Fibroblast of gingiva (primary cell): ENCODE measurements at regions not wholly inside any gene's neighbourhood (a gene's known extent, or its start where the extent isn't known, plus 50 kb on each side); places are given as distances from the start of the nearest gene placed in this dataset.

ENCODE experiments used
- DNase-seq: peaks from one replicate; pipeline ENCODE4 v3.0.0-alpha.2; 2011; ENCODE audit warnings: low read depth

DNA sequence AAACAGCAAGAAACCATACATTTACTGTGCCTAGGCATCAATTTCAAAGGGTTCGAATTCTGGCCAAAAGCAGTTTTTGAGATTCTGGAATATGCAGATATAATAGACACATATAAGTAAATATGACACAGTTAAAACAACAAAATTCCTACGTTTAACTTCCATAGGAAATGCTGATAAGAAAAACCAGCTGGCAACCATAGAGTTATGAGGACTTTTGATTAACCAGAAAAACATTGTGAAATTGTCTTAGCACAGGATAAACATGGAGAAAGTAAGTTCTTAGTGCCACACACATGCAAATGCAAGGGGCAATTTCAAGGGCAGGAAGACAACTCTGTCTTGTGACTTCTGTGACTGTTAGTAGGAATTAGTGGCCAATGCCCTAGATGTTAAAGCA, 702.1 kb downstream of the TNS3 start:
- no peak for DNase-seq

DNA sequence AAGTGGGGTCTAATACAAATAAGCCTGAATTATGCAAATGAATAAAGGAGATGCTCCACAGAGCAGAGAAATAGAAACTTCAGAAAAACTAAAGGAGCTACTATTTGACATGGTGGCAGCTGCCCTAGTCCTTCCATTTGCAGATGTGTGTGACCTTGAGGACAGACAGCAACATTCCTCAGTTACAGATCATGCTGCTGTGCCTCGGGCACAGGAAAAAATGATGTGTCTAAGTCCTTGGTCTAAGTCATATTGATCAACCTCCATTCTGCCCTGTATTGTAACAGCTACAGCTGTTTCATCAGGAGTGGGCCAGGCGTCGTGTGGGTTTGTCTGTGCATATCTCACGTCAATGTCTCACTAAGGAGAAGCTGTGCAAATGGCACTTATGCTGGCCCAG, 710.4 kb downstream of the TNS3 start:
- DNase-seq: no peak

DNA sequence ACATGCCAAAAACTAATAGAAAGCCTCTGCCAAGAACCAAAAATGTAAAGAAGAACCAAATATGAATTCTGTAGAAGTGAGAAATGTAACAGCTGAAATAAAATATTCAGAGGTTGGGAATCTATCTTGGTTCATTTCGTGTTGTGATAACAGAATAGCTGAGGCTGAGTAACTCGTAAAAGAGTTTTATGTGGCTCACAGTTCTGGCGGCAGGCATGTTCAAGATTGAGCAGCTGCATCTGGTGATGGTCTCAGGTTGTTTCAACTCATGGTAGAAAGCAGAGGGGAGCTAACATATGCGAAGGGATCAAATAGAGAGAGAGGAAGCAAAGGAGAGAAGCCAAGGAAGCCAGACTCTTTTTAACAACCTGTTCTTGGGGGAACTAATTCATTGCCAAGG, 717.2 kb downstream of the TNS3 start:
- DNase-seq: no peak

DNA sequence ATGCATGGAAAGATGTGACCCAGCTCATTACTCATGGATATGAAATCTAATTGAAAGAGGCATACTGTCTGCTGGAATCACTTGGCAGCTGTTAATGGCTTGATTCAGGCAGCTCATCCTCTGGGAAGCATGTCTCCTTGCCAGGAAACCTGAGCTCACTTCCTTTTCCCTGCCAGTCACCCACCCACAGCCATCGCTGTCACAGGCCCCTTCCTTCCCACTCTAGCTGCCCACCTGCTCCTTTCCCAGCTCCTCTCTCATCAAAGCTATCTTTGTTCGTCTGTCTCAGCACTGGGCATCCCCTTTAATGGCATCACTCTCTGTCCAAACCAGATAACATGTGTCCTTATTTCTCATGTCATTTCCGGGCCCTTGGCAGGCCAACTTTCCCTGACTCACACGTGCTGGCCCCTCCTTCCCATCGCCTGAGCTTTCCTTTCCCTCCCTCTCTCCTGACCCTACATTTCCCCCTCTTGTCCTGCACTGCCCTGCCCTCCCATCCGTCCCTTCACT, 721.9 kb downstream of the TNS3 start:
- peak; percentile 44 for DNase-seq

GRCh38 chr7:46855851-46856250, 726.1 kb downstream of the TNS3 start:
- peak; percentile 71 for DNase-seq

GRCh38 chr7:46854958-46855473, 726.9 kb downstream of the TNS3 start:
- peak; percentile 81 for DNase-seq

DNA sequence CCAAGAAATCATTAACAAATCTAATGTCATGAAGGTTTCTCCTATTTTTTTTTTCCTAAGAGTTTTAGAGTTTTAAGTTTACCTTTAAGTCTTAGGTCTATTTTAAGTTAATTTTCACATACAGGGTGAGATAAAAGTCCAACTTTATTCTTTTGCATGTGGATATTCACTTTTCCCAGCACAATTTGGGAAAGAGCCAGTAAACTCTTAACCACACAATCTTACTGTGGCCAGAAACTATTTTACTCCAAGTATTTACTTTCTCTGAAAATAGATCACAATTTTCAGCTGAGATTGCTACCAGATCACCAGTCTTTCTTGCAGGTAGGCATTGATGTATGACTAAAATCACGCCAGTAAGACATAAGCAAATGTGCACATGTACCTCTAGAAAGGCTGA, 728.5 kb downstream of the TNS3 start:
- DNase-seq: peak; percentile 20

DNA sequence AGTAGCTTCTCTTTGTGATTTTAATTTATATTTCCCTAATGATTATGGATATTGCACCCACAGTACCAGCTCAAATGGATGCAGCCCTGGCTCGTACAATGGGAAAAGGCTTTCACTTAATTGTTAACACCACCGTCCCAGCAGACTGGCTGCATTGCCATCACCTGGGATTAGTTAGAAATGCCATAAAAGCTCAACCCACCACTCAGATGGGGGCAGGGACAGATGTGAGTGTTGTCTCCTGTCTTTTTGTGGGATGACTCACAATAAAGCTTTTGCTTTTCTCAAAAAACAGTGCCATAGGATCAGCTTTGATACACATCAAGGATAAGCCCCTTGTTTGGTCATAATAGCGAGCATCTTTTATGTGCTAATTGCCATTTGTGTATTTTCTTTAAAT, 729.1 kb downstream of the TNS3 start:
- DNase-seq: no peak

GRCh38 chr7:46850563-46851330, 731.2 kb downstream of the TNS3 start:
- no peak for DNase-seq

DNA sequence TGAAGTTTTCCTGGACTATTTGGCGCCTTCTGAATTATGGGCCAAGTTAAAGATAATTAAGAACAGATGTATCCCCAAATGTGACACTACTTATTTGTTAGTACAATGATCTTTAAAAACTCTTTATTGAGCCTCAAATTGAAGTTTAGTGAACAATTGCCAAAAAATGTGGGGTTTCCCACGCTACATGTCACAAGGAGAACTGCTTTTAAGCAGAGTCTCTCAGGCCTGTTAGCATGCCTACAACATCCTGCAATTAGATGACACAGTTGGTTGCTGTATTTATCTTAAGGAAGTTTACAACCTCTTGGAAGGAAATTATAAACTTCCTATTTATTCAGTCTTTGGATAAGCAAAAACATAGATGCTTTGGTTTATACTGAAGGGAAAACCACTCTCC, 733.0 kb downstream of the TNS3 start:
- peak; percentile 40 for DNase-seq

DNA sequence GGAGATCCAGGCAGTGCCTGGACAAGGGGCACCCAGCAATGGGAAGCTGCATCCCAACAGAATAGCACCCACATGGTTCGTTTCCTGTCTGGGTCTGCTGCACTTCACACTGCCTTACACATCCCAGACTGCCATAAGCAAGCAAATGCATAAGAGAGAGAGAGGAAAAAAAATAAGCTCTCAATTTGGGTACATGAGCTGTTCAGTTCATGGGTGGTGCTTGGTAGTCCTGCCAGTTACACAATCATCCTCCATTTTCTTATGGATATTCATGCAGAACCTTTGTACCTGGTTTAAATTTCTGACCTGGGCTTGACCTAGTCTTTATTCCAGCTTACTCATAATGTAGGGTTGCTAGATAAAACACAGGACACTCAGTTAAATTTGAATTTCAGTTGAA, 733.6 kb downstream of the TNS3 start:
- DNase-seq: no peak

DNA sequence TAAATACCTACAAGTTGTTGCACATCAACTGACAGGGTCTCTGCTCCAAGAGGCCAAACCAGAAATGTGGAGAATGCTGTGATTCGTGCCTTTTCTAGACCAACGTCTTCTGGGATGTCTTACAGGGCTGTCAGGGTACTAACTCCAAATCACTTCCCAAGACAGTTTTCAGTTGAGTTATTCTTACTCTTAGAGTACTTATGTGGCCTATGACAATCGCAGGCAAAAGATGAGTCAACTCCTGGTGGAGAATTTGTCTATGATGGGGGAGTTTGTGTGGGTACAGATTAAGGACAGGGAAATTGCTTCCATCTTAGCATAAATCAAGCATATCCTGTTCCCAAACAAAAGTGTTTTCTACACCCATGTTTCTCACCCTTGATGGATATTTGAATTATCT, 734.8 kb downstream of the TNS3 start:
- DNase-seq: no peak

- no peak for DNase-seq
These were observed 737.4 kb downstream of the TNS3 start for GRCh38 chr7:46844486-46844885.

DNA sequence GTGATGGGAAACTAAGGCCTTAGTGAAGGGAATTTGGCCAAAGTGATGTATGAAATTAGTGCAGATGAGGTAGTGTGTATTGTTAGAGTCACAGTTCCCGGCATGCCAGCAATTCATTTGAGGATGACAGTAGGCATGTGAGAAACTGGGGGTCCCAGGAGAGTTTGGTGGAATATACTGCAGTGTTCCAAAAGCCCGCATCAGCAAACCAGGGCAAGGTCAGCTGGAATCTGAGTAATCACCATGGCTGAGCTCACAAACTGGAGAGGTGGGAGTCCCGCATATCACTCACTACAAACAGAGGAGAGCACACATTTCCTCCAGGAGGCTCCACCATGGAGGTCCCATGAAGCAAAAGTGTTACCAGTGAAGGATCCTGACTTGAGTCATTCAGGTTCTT, 740.7 kb downstream of the TNS3 start:
- no peak for DNase-seq

- DNase-seq: no peak
These were observed 742.3 kb downstream of the TNS3 start for GRCh38 chr7:46839651-46840050.

DNA sequence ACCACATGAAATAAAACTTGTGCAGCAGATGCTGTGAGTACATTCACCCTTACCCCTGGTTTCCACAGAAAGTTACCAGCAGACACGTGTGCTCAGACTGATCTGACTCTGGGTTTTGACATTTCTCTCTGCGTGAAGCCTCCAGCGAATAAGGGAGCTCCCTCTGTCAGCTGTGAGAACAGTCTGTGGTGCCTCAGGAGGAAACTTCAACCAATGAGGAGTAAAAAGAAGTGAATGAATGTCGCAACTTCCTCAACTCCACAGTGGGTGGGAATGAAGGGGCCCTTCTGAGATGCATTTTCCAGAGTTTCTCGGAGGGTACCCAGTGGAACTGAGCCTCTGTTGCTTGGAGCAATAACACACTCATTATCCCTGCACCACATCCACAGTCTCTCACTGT, 743.4 kb downstream of the TNS3 start:
- DNase-seq: no peak

DNA sequence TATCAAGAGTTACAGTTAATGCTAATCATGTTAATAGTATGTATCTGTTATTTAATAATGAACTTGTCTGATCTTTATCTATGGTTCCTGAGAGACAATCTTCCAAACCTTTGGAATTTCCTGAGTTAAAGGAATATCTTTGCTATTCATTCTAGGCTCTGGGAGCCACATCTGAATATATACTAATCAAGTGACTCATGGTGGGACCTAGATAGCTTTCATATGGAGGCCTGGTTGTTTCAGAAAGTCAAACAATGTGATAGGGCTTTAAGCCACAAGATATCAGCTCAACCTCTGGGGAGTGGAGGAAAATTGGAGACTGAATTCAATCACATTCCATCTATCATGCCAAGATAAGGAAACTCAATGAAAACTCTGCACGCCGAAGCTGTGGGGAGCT, 746.4 kb downstream of the TNS3 start:
- no peak for DNase-seq

DNA sequence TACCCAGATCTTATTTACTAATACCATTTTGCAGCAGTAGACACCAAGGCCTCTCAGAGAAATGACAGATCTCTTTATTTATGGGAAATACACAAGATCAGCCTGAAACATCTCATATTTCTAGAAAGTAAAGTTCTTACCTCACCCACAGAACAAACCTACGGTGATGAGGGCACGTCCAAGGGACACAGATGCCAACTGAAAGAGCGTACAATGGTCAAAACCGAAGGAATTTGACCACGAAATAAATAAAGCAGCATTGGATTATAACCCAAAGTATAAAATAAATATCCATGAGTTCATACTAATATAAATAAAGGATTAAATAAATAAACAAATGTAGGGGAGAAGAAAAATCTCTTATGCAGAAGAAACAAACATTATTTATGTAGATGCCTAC, 747.0 kb downstream of the TNS3 start:
- peak; percentile 50 for DNase-seq

DNA sequence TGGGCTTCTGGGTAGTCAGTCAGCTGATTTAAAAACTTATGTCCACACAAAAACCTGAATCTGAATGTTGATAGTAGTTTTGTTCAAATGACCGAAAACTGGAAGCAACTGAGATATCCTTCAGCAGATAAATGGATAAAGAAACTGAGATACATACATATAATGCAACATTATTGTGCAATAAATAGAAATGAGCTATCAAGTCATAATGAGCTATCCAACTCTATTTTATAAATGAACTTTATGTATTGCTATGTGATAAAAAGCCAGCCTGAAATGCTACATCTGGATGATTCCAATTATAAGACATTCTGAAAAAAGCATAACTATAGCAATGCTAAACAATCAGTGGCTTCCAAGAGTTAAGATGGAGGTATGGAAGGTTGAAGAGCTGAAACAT, 748.7 kb downstream of the TNS3 start:
- DNase-seq: no peak

GRCh38 chr7:46832136-46832535, 749.8 kb downstream of the TNS3 start:
- DNase-seq: no peak

DNA sequence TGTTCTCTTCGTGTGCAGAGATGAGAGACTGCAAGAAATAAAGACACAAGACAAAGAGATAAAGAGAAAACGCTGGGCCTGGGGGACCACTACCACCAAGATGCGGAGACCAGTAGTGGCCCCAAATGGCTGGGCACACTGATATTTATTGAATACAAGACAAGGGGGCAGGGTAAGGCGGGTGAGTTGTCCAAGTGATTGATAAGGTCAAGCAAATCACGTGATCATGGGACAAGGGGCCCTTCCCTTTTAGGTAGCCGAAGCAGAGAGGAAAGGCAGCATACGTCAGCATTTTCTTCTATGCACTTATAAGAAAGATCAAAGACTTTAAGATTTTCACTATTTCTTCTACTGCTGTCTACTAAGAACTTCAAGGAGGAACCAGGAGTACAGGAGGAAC, 762.1 kb downstream of the TNS3 start:
- DNase-seq: no peak

GRCh38 chr7:46814516-46815250, 767.2 kb downstream of the TNS3 start:
- DNase-seq: no peak

DNA sequence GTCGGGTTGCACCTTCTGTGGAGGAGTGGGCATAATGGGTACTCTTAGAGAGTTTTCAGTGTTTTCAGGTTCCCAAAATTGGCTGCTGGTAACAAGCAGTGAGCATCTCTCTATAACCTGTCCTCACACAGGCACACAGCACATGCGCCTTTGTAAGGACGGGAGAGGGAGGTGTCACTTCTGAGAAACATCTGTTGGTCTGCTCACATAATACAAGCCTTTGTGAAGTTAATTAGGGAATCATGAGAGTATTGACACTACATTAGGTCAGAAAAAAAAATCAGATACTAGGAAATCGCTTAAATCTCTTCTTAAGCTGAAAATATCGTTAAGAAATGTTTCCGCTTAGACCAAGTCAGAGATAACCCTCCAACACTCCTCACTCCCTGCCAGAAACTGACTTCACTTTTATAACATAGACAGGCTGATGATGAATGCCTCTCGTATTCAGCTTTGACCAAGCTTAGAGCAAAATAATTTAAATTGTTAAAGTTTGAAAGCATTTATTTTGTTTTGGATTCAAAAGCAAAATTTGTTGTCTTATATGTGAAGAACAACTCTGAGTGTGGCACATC, 769.7 kb downstream of the TNS3 start:
- DNase-seq: no peak
